ENCODE measurements at regions not wholly inside any gene's neighbourhood (a gene's known extent, or its start where the extent isn't known, plus 50 kb on each side); places are given as distances from the start of the nearest gene placed in this dataset.

DNA sequence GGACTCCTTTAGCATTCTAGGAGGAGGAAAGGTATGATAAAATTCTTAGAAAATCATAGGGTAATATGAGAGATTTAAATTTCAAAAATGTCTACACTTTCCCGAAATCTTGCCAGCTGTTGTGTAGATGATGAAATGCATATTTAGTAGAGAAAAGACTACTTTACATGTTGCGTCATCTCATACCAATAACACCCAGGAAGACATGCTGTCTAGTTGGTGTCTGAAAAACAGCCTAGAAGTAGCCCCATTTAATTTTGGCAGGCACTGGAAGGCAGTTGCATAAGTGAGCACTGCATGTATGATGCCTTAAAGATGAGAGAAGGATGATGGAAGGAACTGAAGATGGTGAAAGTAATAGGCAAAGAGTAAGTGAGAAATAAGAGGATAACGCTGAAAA lies 310.5 kb upstream of the TPM1 start:
- no peak for DNase-seq (ENCODE audit: low read depth, low spot score)
- H3K4me3 ChIP-seq (ENCODE audit: low read length): no peak overlapping the region

DNA sequence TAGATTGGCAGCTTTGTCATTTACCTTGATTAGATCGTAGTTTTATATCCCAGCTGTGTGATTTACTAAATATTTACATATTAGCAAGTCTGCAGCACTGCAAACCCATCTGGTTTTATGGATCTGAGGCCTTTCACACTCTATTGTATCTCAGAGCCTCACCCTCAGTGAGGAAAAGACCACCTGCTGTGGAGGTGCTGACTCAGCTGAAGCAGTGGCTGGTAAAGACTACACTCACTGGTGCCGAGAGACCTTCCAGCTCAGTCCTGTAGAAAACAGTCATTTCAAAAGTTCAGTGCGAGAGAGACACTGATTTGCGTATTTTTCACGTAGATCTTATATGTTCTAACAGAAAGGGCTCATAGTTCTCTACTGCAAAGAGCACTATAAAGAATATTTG lies 307.8 kb upstream of the TPM1 start:
- H3K4me3 ChIP-seq (ENCODE audit: low read length): no peak overlapping the region
- DNase-seq (ENCODE audit: low read depth, low spot score): no peak

DNA sequence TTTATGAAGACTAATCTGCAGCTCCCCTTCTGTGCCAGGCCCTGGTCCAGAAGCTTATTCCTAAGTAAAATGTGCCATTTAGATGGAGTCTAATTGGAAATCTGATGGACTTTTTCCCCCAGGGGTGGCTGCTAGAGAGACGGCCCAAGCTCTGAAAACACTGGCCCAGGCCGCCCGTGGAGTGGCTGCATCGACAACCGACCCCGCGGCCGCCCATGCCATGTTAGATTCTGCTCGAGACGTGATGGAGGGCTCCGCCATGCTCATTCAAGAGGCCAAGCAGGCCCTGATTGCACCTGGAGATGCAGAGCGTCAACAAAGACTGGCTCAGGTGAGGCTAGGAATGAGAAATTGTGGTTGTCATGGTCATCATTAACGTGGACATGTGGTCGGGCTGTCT lies 305.8 kb upstream of the TPM1 start:
- no peak overlapping the region for H3K4me3 ChIP-seq (ENCODE audit: low read length)
- DNase-seq (ENCODE audit: low read depth, low spot score): no peak

DNA sequence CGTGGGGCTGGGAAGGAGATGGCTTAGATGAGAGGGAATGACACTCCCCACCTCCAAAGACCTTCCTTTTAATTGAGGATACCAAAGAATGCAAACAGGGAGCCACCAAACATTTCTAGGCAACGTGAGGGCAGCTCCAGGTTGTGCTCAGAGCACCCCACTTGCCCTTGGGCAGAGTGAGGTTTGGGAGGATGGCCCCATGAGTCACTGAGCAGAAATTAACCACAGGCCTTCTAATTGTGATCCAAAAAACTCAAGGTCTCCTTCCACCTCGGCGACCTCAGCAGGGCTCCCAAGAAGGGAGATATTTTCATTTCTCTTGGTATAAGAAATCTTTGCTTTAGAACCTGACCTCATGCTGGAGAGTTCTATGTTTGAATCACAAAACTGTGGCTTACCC lies 305.0 kb upstream of the TPM1 start:
- H3K4me3 ChIP-seq (ENCODE audit: low read length): no peak overlapping the region
- no peak for DNase-seq (ENCODE audit: low read depth, low spot score)

DNA sequence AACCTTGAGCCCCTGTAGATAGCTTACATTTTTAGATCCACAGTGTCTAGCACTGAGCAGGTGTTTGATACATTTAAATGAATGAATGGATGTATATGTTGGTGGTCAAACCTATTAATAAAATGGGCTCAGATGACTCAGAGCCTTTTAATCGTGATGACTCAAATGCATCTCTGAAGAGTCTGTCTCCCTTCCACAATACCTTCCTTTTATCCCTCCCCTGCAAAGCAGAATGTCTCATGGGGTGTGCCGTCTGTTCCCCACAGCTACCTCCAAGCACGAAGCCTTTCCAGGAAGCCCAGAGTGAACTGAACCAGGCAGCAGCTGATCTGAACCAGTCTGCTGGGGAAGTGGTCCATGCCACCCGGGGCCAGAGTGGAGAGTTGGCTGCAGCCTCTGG lies 303.5 kb upstream of the TPM1 start:
- DNase-seq (ENCODE audit: low read depth, low spot score): no peak
- no peak overlapping the region for H3K4me3 ChIP-seq (ENCODE audit: low read length)

DNA sequence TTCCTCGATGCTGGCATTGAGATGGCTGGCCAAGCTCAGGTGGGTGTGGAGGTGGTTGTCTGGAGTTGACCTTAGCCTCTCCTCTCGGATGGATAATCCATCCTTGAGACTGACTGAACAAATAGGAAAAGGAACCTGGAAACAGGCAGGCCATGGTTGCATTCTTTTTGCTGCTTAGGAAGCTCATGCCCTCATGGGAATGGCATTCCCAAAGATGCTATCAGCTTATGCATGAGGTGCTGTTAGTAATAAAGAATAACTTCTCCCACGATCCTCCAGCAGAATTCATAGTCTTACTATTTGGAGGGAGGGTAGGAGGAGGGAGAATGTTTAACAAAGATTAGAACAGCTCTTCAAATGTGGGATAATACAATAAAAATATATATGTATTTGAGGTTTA lies 303.0 kb upstream of the TPM1 start:
- no peak for DNase-seq (ENCODE audit: low read depth, low spot score)
- H3K4me3 ChIP-seq (ENCODE audit: low read length): no peak overlapping the region

DNA sequence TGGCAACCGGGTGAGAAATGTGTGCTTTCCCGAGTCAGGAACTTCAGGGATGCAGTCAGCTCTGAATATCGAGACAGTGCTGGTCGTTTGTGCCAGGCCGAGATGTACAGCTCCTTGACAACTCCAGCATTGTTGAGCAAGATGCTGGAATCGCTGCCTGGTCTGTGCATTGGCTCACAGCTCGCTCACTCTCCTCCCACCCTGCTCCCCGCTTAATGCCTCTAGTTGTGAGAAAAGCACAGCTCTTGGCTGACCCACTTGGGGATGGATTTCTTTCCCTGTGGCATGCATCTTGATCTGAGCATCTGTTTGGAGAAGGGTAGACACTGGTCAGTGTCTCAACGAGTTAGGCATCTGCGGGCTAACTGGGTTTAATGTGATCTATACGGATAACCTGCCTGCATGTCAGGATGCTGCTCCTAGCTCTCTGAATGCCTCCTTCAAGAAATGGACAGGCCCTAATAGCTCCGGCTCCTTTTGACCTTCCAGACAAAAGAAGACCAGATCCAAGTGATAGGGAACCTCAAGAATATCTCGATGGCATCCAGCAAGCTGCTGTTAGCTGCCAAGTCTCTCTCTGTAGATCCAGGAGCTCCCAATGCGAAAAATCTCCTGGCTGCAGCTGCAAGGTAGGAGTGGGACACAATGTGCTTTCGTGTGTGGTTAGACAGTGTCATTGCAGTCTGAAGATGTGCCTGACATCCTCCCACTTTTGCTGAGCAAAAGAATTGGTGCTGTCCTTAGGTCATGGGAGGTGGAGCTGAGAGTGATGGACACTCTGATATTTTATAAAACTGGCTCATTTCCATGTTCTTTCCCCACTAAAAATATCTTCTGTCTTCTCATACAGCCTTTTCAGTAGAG lies 302.2 kb upstream of the TPM1 start:
- no peak for DNase-seq (ENCODE audit: low read depth, low spot score)
- H3K4me3 ChIP-seq (ENCODE audit: low read length): no peak overlapping the region

DNA sequence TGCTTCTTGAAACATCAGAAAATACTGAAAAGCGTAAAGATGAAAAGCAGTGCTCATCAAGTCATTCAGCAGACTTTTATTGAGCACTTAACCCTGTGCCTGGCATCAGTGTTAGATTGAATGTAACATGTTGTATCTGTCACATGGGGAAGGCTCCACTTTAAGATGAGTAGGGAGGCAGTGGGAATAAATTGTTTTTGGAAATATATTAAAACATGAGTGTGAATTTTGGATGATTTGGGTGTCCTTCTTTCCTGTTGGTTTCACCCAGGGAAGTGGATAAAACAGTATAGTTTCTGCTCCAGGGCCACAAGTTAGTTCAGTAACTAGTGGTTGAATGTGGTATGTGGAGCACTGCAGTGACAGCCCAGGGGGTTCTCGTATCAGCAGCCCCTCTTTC lies 301.4 kb upstream of the TPM1 start:
- no peak for DNase-seq (ENCODE audit: low read depth, low spot score)
- H3K4me3 ChIP-seq (ENCODE audit: low read length): no peak overlapping the region

DNA sequence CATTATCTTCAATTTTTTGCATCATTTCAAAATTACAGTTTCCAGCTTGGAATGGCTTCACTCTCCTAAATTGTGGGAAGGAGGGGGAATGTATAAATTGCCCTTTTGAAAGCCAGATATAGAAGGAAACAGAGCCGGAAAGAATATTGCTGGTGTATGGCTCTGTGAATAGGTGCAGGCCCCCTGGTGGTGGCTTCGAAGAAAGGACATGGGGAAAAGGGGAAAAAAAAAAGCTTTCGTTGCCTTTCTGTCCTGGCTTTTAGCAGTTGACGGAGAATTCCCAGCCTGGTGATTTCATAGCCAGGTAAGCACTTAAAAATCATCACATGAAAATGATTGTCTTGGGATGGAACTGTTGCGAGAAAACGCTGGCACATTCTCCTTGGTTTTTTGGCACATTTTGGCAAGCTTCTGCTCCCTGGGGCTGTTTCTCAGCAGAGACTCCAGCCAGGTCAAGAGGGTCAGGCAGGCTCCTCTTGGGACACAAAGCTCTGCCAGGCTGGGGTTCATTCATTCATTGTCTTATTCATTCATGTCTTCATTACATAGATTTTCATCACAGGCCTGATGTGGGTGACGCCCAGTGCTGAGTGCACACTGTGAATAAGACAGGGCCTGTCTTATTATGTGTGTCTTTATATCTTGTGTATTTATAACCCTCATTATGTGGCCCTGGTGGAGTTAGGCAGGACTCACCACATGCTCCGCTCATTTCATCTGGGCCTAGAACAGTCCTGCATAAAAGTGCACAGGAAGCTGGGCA lies 300.0 kb upstream of the TPM1 start:
- H3K4me3 ChIP-seq (ENCODE audit: low read length): peak overlapping the region; percentile 49
- DNase-seq (ENCODE audit: low read depth, low spot score): peak; percentile 59

DNA sequence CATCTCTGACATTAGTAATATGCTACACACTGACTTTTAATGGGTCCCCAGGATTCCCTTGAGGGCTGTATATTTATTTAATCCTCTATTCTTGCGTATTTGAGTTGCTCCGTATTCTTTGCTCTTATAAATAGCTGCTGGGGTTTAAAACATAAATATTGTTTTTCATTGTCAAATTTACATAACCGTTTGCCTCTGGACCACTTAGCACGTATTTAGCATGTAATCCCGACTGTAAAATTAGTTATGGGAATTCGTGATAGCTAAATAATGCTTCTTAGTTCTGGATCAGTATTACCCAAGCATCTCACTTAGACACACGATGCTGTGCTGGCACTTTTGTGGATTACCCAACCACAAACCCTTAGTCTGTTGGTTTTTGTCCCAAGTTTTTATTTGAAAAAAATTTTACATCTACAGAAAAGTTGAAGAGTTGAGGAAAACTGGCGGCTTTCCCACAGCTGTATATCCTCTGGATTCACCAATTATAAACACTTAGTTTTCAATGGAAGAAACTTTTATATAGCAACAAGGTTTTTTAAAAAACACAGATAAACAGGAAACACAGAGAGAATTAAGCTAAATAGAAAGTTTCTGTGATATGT lies 296.8 kb upstream of the TPM1 start:
- no peak overlapping the region for H3K4me3 ChIP-seq (ENCODE audit: low read length)
- no peak for DNase-seq (ENCODE audit: low read depth, low spot score)

DNA sequence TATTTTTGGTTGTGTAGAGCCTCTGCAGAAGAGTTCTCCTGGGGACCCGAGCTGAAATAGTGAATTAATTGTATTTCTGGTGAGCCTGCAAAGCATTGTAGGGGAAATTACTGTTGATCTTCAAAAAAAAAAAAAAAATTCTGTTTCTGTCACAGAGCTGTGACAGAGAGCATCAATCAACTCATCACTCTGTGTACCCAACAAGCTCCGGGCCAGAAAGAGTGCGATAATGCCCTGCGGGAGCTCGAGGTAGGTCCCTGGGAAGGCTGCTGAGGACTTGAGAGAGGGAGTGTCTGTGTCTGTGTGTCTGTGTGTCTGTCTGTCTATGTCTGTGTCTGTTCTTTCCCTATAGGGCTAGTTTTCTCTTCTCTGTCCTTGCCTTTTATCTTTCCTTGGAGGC lies 294.4 kb upstream of the TPM1 start:
- DNase-seq (ENCODE audit: low read depth, low spot score): no peak
- no peak overlapping the region for H3K4me3 ChIP-seq (ENCODE audit: low read length)

DNA sequence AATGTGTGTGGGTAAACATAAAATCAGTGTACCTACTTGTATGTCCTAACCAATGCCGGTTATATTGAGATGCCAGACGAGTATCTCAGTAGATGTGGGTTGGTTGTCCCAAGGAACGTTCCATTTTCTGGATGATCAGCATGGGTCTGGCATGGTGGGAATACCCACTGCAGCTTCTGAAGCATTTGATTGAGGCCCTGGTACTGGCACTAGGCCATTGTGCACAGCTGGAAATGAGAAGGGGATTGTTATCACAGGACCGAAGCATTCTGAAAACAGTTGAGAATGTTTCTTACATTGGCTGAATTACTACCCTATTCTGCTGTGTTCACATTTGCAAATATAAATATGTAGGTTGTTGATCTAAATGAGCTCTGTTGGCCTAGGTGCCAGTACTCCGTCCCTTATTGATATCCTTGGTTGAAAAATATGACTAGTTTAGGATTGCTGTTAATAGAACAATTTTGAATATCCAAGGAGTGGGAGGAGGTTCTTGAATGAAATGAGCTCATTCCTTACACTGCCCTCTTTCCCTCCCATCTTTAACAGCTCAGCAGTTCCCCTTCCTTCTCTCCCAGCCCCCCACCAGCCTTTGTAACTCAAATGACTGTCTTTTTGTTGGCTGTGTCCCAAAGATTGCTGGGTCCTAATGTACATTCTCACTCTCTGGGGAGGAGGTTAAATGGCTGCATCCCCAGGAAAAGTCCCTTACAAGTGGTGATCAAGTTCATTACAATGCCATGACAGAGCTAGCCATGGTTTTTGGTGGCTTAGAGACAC lies 293.3 kb upstream of the TPM1 start:
- DNase-seq (ENCODE audit: low read depth, low spot score): no peak

DNA sequence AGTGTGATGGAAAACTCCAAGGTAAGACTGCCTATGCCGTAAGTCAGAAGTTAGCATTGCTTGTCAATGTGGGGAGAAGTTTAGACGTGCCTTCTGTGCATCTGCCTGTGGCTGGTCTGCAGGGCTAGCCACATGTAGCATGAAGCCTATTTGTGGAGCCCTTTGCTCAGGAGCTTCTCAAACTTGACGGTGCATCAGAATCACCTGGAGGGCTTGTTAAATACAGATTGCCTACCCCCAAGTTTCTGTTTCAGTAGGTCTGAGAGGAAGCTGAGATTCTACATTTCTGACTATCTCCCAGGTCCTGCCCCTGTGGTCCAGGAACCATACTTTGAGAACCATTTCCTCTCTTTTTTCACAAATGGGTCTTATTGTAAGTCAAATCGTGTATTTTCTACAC lies 292.1 kb upstream of the TPM1 start:
- no peak for DNase-seq (ENCODE audit: low read depth, low spot score)
- no peak overlapping the region for H3K4me3 ChIP-seq (ENCODE audit: low read length)

More for the DNA sequence above, 293.3 kb upstream of the TPM1 start:
- H3K4me3 ChIP-seq (ENCODE audit: low read length): no peak overlapping the region

DNA sequence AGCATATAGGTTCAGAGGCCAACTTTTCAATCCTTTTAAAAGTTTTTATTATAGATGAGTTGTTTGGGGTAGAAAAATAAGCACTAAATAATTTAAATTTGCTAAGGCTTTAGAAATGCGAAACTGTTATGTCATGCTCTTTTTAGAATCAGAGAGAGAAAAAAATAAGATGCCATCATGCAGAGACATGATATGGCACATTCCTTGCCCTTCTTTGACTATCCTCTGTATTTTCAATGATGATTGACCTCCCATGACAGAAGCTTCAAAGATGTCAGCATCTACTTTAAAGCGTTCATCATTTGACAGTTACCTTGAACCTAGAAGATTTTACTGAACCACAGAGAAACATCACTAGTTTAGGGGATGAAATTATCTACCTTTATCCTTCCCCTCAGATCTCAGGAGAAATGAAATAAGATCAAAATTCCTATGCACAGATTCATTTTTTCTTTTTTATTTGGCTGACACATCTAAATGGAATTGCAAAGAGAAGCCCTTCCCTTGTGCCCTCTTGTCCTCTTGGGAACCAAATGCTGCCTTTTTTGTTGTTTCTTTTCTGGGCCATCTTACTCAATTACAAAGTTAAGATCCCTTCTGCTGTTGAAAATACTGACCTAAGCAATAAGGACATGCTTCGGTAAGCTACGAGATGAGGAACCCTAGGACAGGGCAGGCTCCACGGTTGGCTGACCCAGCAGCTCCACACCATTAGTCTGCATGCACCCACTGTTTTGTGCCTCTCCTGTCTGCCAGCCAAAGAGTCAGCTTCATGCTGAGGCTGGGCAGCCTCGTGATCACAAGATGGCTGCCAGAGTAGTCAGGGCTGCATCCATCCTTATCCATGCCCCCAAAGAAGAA lies 289.7 kb upstream of the TPM1 start:
- no peak overlapping the region for H3K4me3 ChIP-seq (ENCODE audit: low read length)

DNA sequence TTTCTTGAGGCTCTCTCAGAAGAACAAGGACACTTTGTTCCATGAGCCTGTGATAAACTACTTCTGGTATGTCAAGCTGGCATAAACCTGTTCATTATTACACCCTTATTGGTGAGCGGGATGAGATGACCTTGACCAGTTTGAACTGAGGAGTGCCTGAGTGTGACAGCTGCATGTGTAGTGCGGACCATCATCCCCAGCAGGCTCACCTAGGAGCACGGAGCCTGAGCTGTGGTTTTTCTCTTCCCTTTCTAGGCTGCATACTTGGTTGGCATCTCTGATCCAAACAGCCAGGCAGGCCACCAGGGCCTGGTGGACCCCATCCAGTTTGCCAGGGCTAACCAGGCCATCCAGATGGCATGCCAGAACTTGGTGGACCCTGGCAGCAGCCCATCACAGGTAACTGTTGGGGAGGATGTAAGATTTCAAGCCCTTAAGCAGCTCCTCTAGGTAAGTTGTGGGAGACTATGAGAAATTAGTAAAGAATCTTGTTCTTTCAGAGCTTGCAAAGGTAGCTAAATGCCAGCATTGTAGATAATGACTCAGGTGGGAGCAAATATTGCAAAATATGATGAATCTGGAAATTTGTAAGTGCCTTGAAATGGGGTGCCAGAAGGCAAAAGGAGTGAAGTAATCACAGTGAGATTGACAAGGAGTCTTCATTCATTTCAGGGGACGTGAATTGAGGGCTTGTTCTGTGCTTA lies 288.9 kb upstream of the TPM1 start:
- no peak for DNase-seq (ENCODE audit: low read depth, low spot score)

More for the DNA sequence above, 289.7 kb upstream of the TPM1 start:
- DNase-seq (ENCODE audit: low read depth, low spot score): no peak

DNA sequence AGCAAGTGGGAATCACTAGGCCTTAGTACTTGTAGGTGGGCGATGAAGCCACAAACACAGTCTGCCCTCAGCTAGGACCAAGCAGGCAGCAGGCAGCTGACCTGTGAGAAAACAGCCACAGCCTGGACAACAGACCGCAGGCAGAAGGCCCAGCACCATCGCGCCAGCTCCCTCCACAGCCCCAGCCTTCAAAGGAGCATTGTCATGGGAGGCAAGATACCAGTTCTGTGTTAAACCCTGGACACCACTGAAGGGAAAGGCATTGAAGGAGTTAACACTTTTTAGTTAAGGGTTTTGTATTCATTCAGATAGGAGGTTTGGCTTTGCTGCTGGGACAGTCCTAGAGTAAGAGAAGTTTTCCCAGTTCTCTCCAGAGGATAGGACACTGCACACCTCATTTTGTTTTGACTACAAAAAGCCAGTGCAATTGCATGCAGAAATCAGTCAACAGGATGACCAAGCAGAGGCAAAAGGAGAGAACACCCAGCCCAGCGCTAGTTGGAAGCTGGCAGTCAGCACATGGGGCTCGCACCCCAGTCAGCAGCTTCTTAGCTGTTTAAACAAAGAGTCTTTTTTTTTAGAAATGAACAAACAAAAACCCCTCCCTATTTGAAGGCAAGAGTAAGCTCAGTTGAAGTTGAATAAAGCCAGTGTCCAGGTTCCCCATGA lies 286.1 kb upstream of the TPM1 start:
- DNase-seq (ENCODE audit: low read depth, low spot score): no peak
- no peak overlapping the region for H3K4me3 ChIP-seq (ENCODE audit: low read length)

More for the DNA sequence above, 288.9 kb upstream of the TPM1 start:
- no peak overlapping the region for H3K4me3 ChIP-seq (ENCODE audit: low read length)

DNA sequence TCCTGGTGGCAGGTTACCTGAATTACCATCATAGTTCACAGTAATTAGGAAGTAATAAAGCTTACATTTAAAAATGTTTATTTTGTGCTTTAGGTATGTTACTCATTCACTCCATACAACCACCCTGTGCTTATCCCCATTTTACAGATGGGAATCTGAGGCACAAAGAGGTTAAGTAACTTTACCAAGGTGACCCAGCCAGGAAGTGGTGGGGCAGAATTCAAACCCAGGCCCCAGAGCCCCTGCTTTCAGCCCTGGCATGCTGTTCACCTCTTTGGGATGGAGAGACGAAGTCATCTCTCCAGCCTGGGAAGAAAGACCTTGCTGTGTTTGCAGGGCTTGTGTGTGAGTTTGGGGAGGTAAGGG lies 285.6 kb upstream of the TPM1 start:
- no peak overlapping the region for H3K4me3 ChIP-seq (ENCODE audit: low read length)
- no peak for DNase-seq (ENCODE audit: low read depth, low spot score)

DNA sequence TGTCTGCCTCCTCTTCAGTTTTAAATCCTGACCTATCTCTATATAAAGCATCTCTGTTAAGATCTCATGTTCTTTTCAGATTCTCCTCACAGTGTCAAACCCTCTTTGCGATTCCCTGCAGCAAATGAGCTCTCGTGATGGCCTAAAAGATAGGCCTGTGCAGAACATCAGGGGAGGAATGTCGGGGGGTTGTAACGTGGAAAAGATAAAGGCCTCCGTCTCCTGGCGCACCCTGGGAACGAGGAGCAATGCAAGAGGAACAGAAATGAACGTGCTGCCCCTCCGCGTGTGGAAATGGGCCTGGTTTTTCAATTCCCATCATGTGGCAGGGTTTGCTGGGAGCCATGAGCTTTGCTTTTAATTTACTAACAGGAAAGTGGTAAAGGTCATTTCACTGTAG lies 285.0 kb upstream of the TPM1 start:
- no peak for DNase-seq (ENCODE audit: low read depth, low spot score)

More for the DNA sequence above, 285.0 kb upstream of the TPM1 start:
- no peak overlapping the region for H3K4me3 ChIP-seq (ENCODE audit: low read length)
